Loucy (cell line): ENCODE measurements at regions not wholly inside any gene's neighbourhood (a gene's known extent, or its start where the extent isn't known, plus 50 kb on each side); places are given as distances from the start of the nearest gene placed in this dataset.

Experiments
- EZH2phosphoT487 ChIP-seq: fragments of 200-600 bp; IDR thresholded peaks from 2 replicates; pipeline ENCODE4 v1.6.1; 2018; ENCODE audit warnings: antibody characterized with exemption, mild to moderate bottlenecking, moderate library complexity, borderline replicate concordance
- TF ChIP-seq, protein P1 (sequence below): fragments of 200-600 bp; sonication (generic); conservative IDR thresholded peaks from 2 replicates; pipeline ENCODE4 v1.5.1; 2014; ENCODE audit warnings: mild to moderate bottlenecking, antibody characterized with exemption, low read length

DNA sequence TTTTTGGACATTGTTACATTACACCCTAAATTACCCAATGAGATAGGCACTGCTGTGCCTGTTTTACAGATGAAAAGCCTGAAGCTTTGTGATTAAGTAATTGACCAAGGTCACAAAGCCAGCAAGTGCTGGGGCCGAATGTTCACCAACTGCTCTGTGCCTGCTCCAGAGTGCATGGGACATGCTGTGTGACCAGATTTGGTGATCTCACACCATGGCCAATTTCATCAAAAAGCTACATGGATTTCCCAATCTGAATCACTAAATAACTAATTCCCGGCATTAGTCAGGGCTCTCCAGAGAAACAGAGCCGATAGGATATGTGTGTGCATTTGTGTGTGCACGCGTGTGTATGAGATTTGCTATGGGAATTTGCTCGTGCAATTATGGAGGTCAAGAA, 228.3 kb upstream of the ECI2 start:
- TF ChIP-seq, protein P1, sequence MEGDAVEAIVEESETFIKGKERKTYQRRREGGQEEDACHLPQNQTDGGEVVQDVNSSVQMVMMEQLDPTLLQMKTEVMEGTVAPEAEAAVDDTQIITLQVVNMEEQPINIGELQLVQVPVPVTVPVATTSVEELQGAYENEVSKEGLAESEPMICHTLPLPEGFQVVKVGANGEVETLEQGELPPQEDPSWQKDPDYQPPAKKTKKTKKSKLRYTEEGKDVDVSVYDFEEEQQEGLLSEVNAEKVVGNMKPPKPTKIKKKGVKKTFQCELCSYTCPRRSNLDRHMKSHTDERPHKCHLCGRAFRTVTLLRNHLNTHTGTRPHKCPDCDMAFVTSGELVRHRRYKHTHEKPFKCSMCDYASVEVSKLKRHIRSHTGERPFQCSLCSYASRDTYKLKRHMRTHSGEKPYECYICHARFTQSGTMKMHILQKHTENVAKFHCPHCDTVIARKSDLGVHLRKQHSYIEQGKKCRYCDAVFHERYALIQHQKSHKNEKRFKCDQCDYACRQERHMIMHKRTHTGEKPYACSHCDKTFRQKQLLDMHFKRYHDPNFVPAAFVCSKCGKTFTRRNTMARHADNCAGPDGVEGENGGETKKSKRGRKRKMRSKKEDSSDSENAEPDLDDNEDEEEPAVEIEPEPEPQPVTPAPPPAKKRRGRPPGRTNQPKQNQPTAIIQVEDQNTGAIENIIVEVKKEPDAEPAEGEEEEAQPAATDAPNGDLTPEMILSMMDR: no peak
- TF ChIP-seq EZH2phosphoT487: no peak
